ENCODE measurements at regions not wholly inside any gene's neighbourhood (a gene's known extent, or its start where the extent isn't known, plus 50 kb on each side); places are given as distances from the start of the nearest gene placed in this dataset.

DNA sequence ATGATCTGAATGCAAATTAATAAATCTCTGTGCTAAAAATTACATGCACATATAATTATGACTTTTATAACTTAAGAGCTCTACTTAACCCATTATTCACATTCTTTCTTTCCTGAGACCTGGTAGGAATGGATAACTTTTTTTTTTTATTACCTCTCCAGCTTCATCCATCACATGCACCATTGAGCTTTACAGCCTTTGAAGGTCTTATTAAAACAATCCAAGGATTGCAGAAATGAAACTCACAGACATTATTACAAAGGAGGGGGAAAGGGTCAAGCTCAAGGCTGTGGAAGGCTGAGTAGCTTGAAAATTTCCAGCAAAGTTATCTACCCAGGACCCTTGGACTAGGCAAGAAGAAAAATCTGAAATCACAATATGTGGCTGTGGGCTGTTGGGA is 202.5 kb upstream of the GRIP1 start:
- H2BK120ac ChIP-seq (ENCODE audit: low read depth, low read length, poor library complexity, severe bottlenecking): no peak overlapping the region
- no peak overlapping the region for H3K4ac ChIP-seq (ENCODE audit: low read depth, low read length)
- no peak overlapping the region for H3T11ph ChIP-seq (ENCODE audit: low read length)
- TF ChIP-seq, protein P1, sequence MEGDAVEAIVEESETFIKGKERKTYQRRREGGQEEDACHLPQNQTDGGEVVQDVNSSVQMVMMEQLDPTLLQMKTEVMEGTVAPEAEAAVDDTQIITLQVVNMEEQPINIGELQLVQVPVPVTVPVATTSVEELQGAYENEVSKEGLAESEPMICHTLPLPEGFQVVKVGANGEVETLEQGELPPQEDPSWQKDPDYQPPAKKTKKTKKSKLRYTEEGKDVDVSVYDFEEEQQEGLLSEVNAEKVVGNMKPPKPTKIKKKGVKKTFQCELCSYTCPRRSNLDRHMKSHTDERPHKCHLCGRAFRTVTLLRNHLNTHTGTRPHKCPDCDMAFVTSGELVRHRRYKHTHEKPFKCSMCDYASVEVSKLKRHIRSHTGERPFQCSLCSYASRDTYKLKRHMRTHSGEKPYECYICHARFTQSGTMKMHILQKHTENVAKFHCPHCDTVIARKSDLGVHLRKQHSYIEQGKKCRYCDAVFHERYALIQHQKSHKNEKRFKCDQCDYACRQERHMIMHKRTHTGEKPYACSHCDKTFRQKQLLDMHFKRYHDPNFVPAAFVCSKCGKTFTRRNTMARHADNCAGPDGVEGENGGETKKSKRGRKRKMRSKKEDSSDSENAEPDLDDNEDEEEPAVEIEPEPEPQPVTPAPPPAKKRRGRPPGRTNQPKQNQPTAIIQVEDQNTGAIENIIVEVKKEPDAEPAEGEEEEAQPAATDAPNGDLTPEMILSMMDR (conservative IDR thresholded peaks at IDR 0.05): no peak
- no peak overlapping the region for H2BK20ac ChIP-seq (ENCODE audit: low read depth, low read length, poor library complexity, severe bottlenecking)
- H4K8ac ChIP-seq (replicated peaks; ENCODE audit: insufficient read length, low read depth, low read length): no peak overlapping the region
- no peaks in the 10 kb centered on the region for H3K9me3 Mint-ChIP-seq
- no peak overlapping the region for H3K4me3 Mint-ChIP-seq
- no peak overlapping the region for H3K4me2 ChIP-seq (ENCODE audit: insufficient read depth, insufficient read length, low read length)
- H3K4me1 Mint-ChIP-seq: peaks cover 57 to 58% of the 10 kb centered on the region in 2 experiments
- no peak overlapping the region for H3K18ac ChIP-seq (ENCODE audit: insufficient read length, low read depth, low read length)
- H3K79me1 ChIP-seq (ENCODE audit: insufficient read depth, low read depth, low read length, poor library complexity, severe bottlenecking): no peaks in the 10 kb centered on the region
- no peak overlapping the region for H2AK5ac ChIP-seq (ENCODE audit: insufficient read length, low read length)
- no peaks in the 10 kb centered on the region for H4K20me1 ChIP-seq (ENCODE audit: control insufficient read depth, insufficient read depth, insufficient read length)
- H2AFZ ChIP-seq (ENCODE audit: low read length): no peak overlapping the region
- no peak overlapping the region for H3K27ac Mint-ChIP-seq
- no peak for DNase-seq
- no peak overlapping the region for H4K91ac ChIP-seq (ENCODE audit: insufficient read length, low read depth, low read length)
- H3K56ac ChIP-seq (ENCODE audit: insufficient read length, low read depth, low read length): no peak overlapping the region
- no peaks in the 10 kb centered on the region for H3K27me3 Mint-ChIP-seq (ENCODE audit: low read depth)
- no peak overlapping the region for H3K9ac ChIP-seq (ENCODE audit: extremely low read depth, insufficient read length, low read length)
- no peaks in the 10 kb centered on the region for H3K79me2 ChIP-seq (ENCODE audit: insufficient read depth, low read length)
- H4K5ac ChIP-seq (ENCODE audit: insufficient read length, low read depth, low read length): no peak overlapping the region
- no peak overlapping the region for H3K14ac ChIP-seq (ENCODE audit: insufficient read depth, low read length)
- H2BK15ac ChIP-seq (ENCODE audit: low read depth, low read length): no peak overlapping the region
- H3K36me3 Mint-ChIP-seq (ENCODE audit: insufficient read depth in 1 of 3, low read depth in 3 of 3): no peaks in the 10 kb centered on the region
- H3K9me3 ChIP-seq (ENCODE audit: control insufficient read depth, low read depth, low read length): no peaks in the 10 kb centered on the region
- H3K4me1 ChIP-seq (ENCODE audit: insufficient read depth, low read length): peaks cover 15% of the 10 kb centered on the region; the same call in 1 of the 2 replicates
- no peak overlapping the region for H2BK12ac ChIP-seq (ENCODE audit: insufficient read length, low read depth, low read length)
- H3K23ac ChIP-seq (ENCODE audit: insufficient read length, low read depth, low read length): no peak overlapping the region
- H3K27me3 ChIP-seq (ENCODE audit: insufficient read depth, low read length): no peaks in the 10 kb centered on the region
- H3K23me2 ChIP-seq (ENCODE audit: insufficient read length, low read depth, low read length, poor library complexity, severe bottlenecking): no peaks in the 10 kb centered on the region
- H2BK5ac ChIP-seq (ENCODE audit: insufficient read length, low read length): no peak overlapping the region
- H3K27ac ChIP-seq (ENCODE audit: insufficient read length, low read depth, low read length): no peak overlapping the region
